Posterior vena cava (tissue), 2 donors: ENCODE measurements at regions not wholly inside any gene's neighbourhood (a gene's known extent, or its start where the extent isn't known, plus 50 kb on each side); places are given as distances from the start of the nearest gene placed in this dataset.
"Not testable (repeated sequence)": the region's sequence is repeated elsewhere in the genome, so short reads cannot be mapped to it uniquely, and the experiment has no call there.

Experiments used
- DNase-seq: peaks from one replicate; pipeline ENCODE4 v3.0.0-alpha.2; 2020; ENCODE audit warnings: low spot score
- intact Hi-C, 2 donors: fragments of 100-400 bp; cut with DNase I; formaldehyde crosslinking; loops; one replicate each; pipeline versions ENCODE4 v1.14.1 to v1.14.2; 2022 to 2023
- donor health status: DM: yes; HTN: yes; CAD: no.
- donor health status: DM: yes; HTN: yes; CAD: no.

DNA sequence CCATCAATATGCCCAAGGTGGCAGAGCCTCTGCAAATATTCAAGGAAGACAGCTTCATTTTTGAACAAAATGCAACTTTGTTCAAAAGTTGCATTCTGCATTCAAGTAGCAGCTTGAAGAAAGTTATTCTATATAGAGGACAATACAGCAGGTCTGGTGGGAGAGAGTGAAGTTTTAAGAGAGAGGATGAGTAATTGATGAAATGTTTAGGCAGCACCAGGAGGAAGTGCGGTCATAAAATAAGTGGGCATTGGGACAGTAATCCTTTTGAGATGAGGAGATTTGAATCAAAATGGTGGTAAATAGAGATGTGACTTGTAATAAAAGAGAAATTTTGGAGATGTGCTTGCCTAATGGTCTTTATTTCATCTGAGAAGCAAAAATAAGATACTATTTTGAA lies 607.3 kb upstream of the ZNF385D start:
- intact Hi-C loops, result no loop called here

DNA sequence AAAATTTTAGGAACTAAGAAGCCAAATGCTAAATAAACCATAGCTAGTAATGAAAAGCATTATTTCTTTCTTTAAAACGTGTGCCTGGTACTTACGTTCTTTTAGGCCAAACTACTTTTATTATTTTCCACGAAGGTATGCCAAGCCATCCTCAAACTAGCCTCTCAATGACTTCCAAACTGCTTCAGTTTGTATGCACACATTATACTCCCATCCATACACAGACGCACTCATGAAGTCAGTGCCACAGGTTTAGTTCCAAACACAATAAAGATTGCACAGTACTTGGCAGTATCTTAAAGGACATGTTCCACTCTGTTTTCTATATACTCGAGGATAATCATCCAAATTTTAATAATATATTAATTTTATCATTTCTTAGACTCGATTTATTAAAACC lies 609.2 kb upstream of the ZNF385D start:
- DNase-seq, result no peak

More for the DNA sequence above, 607.3 kb upstream of the ZNF385D start:
- no peak for DNase-seq

DNA sequence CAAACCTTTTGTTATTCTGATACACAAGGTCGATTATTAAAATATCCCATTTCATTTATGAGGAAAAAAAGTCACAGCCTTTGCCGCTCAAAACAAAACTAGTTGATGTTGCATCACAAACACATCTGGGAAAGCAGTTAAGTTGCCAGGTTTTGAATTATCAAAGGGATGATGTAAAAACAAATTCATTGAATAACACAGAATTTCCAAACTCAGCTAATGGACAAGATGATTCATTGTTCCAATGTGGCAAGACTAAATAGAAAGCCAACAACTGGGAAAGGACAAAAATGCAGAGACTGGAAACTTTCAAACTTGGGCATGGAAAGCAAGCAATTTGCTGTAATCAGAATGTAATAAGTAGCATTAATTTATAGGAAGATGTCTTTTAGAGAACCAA lies 610.0 kb upstream of the ZNF385D start:
- intact Hi-C loops, result no loop called here
- no peak for DNase-seq

More for the DNA sequence above, 609.2 kb upstream of the ZNF385D start:
- intact Hi-C loops, result no loop called here

DNA sequence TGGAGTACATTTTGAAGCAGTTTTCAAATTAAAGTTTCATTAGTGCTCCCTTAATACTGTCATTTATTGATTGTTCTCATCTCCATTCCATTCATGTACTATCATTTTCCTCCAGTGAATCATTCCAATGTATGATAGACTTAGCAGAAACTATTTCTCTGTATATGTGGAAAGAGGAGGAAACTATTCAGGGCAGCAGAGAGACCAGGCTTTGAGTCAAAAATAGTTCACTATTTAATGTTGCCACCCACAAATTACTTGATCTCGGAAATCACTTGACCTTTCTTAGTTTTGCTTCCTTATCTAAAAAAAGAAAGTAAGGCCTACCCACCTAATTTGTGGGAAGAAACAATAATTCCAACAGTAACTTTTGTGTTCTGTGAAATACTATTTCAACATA lies 610.5 kb upstream of the ZNF385D start:
- intact Hi-C loops, result no loop called here
- no peak for DNase-seq

DNA sequence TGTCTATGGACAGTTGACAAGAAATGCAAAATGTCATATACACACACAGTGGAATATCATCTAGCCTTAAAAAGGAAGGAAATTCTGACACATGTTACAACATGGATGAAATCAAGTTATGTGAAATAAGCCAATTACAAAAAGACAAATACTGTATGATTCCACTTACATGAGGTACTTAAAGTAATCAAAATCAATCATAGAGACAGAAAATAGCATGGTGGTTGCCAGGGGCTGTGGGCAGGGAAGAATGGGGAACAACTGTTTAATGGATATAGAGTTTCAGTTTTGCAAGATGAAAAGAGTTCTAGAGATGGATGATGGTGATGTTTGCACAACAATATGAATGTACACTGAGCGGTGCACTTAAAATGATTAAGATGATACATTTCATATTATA lies 613.8 kb upstream of the ZNF385D start:
- DNase-seq, result no peak
- intact Hi-C loops, result no loop called here

DNA sequence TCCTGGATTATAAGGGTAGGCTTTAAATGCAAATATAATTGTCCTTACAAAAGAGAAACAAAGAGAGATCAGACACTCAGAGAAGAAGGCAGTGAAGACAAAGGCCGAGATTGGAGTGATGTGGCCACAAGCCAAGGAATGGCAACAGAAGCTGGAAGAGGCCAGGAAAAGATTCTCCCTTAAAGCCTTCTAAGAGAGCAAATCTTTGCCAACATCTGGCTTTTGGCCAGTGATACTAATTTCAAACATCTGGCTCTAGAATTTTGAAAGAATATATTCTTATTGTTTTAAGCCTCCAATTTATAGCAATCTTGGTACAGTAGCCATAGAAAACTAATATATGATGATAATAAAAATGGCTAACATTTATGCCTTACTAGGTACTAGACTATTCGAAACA lies 615.8 kb upstream of the ZNF385D start:
- DNase-seq, result no peak
- intact Hi-C loops, result no loop called here

DNA sequence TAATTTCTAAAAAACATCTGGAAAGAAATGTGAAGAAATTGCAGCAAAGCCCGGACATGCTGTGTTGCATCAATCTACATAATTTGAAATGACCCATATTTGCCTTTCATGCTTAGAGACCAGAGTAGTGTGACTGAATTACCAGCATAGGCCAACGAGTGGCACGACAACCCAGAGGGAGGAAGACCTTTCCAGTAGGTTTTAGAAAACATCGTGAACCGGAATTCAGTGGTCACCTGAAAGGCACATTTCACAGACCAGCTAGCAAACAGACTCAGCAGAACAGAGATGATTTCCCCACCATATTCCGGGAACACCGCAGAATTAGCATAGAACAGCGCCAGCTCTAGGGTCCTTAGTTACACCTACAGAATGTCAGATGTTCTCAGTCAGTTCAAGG lies 620.0 kb upstream of the ZNF385D start:
- intact Hi-C loops, result no loop called here
- DNase-seq, result no peak

DNA sequence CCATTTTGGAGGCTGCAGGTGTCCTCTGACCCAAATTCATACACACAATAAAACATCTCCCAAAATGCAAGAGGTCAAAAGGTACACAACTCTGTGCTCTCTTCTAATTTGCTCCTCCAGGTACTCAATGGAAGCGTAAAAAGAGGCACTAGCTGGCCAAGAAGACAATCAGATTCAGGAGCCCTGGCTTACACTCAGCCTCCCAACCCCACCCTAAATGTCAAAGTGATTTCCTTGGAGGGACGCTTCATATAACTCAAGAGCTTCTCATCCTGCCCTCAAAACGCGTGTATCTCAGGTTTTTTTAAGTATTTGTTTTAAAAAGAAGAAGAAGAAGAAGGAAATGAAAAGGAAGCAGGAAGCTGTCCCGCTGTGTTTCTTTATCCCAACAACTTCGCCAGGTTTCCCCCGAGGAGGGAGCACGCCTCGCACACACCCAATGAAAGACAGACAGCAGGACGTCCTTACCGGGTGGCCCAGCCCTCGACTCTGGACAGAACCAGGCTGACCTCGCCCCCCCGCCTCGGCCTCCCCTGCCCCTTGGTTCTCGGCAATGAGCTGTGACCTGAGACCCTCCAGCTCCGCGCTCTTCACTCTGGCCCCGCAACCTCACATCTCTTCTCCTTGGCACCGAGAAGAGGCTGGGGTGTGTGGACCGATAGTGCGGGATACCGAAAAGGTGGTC lies 620.7 kb upstream of the ZNF385D start:
- intact Hi-C loops, result no loop called here
- DNase-seq, result peak; percentile 75

DNA sequence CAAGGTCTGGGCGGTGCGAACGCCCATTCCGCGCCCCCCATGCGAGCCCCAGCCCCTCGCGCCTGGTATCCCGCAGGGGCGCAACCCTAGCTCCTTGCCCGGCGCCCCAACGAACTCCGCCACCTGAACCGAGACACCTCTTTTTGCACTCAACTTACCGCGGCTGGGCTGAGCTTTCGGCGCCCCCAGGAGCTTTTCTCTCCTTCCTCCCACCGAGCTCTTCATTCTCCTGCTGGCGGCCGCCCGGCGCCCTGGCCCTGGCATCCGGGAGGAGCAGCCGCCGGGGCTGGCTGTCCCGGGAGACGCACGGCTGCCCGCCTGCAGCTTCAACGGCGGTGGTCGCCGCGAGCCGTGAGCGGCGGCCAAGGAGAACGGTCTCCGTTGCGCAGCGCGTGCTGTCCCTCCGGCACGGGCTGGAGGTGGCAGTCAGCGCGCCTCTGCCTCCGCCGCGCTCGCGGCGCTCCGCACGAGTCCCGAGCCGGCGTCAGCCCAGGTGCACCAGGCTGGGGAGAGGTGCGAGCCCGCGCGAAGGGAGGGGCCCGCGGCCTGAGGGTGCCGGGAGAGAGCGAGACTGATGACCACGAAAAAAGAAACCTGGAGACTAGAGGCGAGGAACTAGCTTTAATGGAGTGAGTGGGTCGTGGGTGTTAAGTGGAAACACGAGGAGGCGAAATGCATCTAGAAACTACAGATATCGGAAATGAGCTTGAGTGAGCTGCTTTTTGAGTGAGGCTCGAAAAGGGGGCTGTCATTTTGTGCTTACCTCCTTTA lies 621.5 kb upstream of the ZNF385D start:
- peak; percentile 75 for DNase-seq
- intact Hi-C loops, result no loop called here

DNA sequence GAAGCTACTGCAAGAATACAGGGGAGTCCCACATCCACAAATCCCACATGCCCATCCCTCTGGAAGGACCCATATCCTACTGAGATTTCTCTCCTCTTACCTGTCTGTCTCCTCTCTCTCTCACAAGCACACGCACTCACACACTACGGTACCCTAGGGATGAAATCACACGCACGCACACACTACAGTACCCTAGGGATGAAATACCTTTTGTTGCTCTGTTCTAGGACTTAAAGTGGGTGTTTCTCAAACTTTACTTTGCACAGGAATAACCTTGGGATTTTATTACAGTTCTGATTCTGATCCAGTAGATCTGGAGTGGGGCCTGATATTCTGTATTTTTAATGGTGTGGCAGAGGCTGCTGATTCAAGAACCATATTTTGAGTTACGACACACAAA lies 622.2 kb upstream of the ZNF385D start:
- intact Hi-C loops, result no loop called here
- DNase-seq, result no peak

DNA sequence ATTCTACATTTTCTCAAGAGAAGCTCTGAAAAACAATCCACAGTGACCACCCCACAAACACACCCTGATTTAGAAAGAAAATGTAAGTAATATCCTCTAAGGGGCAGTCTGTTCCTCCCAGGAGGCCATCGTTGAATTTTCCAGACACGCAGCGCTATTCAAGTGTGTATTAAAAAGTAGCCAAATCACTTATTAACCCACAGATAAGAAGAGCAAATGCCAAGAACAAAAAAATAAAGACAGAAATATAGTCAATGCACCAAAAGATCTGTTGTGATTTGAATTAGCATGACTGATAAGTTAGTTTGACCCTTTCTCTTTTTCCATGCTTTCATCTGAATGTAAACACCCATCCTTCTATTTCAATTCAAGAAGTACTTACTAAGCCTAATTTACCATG lies 622.8 kb upstream of the ZNF385D start:
- no peak for DNase-seq
- intact Hi-C loops, result no loop called here

DNA sequence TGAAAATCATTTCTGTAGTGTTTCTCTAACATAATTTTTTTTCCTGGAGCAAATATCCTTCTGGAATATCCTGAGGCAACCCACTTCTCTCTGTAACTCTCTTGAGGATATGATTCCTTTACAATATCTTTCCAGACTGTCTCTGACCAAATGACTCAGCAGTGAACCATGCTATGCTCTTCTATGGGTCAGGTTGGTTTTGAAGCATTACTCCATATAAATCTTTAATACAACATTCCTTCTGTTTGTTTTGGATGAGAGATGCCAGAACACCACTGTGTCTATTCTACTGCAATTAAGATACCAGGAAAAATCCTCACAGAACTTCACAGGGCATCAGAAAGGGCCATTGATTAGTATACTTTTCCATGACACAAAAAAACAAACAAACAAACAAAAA lies 626.4 kb upstream of the ZNF385D start:
- DNase-seq, result no peak
- intact Hi-C loops, result no loop called here

DNA sequence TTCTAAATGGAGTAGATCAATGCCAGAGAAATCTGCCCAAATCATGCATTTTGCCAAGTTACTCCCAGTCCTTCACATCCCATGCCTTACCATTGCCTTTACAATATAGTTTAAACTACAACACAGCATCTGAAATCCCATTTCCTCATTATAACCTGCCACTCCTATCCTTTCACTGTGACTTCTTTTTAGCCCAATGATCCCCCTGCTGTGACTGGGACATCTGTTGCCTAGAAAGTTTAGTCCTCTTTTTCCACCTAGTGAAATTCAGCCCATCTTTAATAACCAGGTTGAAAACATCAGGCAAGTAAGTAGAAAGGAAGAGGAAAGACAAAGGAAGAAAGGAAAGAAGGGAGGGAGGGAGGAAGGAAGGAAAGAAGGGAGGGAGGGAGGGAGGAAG lies 627.9 kb upstream of the ZNF385D start:
- DNase-seq, result no peak
- intact Hi-C loops, result no loop called here

DNA sequence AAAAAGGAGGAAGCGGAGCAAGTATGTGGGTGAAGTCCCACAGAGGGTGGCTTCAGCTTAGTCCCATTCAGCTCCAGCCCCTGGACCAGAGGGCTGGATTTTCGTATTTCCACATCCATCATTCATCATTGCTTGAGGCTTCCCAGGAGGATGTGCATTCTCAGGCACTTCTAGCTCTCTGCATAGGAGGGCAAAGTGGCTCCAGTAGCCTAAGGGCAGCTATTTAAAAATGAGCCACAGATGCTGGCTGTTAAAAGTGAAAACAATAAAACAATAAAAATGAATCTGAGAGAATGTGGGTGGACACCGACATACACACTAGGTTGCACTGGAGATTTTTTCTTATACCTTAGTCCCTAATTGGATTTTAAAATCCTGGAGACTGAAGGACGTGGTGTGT lies 629.2 kb upstream of the ZNF385D start:
- intact Hi-C loops, result no loop called here
- no peak for DNase-seq

DNA sequence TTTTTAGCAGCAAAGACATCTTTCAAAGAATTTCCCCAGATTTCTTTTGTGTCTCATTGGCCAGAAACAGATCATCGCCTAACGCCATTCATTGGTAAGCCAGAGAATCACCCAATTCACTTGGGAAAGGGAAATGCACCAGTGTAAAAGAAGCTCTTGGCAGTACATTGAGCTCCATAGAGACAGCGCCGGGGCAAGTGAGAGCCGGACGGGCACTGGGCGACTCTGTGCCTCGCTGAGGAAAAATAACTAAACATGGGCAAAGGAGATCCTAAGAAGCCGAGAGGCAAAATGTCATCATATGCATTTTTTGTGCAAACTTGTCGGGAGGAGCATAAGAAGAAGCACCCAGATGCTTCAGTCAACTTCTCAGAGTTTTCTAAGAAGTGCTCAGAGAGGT lies 630.6 kb upstream of the ZNF385D start:
- DNase-seq, result peak; percentile 58
- intact Hi-C loops, result not testable (repeated sequence)

DNA sequence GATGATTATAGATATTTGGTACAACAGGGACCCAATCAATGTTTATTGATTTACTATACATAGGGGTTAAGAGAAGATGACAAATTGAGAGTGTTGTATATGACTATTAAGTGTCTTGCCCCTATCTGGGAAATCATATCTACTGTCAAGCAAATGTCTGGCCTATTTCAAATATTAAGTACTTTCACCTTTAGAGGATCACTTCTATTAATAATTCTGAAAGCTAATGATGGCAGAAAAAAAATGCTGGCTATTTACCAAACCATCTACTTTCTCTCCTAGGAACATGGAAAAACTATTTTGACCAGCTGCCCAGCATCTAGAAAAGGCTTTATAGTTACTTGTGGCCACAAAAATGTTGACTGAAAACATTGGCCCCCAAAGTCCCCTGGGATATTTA lies 632.3 kb upstream of the ZNF385D start:
- no peak for DNase-seq
- intact Hi-C loops, result no loop called here

DNA sequence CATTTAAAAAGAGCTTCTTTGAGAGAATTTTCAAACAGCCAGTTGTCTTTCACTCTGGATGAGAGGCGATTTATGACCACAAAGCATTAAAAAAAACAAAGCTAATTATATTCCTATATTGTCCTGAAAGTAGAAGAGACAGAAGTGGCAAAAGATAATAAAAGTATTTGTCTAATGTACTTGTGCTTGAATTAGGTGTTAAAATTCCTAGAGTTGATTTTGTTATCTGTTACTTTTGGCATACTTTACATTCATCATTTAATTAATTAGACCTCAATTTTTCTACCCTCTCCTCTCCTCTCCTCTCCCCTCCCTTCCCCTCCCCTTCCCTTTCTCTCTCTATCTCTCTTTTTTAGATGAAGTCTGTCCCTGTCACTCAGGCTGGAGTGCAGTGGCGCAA lies 635.1 kb upstream of the ZNF385D start:
- intact Hi-C loops, result no loop called here
- DNase-seq, result no peak

DNA sequence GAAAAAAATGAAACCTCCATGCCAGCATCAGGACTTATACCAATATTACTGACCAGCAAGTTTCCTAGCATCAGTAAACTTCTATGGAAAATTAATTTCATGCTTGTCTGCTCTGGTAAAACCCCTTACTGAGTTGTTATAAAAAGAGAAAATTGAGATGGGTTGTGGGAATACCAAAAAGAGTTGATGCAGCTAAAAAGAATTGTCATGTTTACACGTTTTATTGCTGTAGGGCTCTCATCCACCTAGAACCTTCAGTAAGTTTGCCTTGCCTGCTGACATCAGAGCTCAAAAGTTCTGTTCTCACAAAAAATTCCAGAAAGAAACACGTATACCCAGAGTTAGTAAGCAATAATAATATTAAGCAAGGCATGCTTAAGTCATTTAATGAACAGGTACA lies 641.3 kb upstream of the ZNF385D start:
- no peak for DNase-seq
- intact Hi-C loops, result no loop called here

DNA sequence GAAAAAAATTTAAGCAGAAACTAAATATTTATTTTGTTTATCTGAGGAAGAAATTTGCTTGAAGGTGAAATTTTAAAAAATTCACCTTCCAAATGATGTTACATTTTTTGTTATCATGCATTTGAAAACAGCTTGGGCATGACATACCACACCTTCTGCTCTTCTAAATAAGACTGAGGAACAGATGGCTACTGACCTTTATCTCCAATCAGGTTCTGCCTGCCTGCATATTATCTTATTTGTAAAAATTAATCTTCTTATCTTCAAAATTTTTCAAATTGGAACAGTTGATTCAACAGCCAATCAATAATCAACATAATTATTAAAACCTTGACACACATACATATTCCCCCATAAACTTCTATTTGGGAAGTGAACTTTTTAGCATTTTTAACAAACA lies 641.8 kb upstream of the ZNF385D start:
- no peak for DNase-seq
- intact Hi-C loops, result no loop called here

DNA sequence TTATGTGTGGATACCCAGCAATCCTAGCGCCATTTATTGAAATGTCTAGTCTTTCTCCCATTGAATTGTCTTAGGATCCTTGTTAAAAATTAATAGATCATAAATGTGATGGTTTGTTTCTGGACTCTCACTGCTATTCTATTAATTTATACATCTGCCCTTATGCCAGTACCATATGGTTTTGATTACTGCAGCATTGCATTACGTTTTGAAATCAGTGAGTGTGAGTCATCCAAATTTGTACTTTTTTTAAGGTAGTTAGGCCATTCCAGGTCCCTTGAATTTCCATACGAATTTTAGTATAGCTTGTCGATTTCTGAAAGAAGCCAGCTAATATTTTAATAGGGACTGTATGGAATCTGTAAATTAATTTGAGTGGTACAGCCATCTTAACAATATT lies 648.6 kb upstream of the ZNF385D start:
- no peak for DNase-seq
- intact Hi-C loops, result no loop called here

DNA sequence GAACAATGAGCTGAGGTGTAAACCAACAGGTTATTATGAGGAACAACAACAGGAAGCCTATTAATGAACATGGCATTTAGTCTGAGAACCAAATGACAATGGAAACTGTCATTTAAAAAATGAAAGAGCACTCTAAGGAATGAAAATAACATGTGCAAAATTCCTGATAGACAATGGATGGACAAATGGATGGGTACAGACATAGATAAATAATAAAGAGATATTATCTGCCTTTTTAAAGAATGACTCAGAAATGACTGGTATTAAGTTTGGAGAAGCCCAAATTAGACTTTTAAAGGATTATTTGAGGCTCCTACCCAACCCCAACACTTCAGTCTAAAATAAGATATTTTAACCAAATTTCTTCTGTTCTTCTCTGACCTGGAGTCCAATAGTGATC lies 650.5 kb upstream of the ZNF385D start:
- no peak for DNase-seq
- intact Hi-C loops, result no loop called here
